Tongue (tissue), 1 donor: ENCODE measurements at regions not wholly inside any gene's neighbourhood (a gene's known extent, or its start where the extent isn't known, plus 50 kb on each side); places are given as distances from the start of the nearest gene placed in this dataset.

Source experiments
- DNase-seq: peaks from one replicate; pipeline ENCODE4 v3.0.0-alpha.2; 2015

- DNase-seq, result no peak
These were observed 220.6 kb upstream of the CPXCR1 start for GRCh38 chrX:88526385-88526784.

GRCh38 chrX:88558421-88558820 is 188.6 kb upstream of the CPXCR1 start:
- no peak for DNase-seq

GRCh38 chrX:88560673-88561330 is 186.2 kb upstream of the CPXCR1 start:
- no peak for DNase-seq

GRCh38 chrX:88584283-88584682 is 162.7 kb upstream of the CPXCR1 start:
- no peak for DNase-seq

- DNase-seq, result no peak
These were observed 160.7 kb upstream of the CPXCR1 start for GRCh38 chrX:88586317-88586716.

GRCh38 chrX:88603237-88603636 is 143.8 kb upstream of the CPXCR1 start:
- DNase-seq, result no peak

GRCh38 chrX:88604433-88605221 is 142.4 kb upstream of the CPXCR1 start:
- DNase-seq, result no peak

GRCh38 chrX:88605222-88605583 is 141.8 kb upstream of the CPXCR1 start:
- DNase-seq, result no peak

- DNase-seq, result no peak
These were observed 134.1 kb upstream of the CPXCR1 start for GRCh38 chrX:88612870-88613329.

- peak; percentile 26 for DNase-seq
These were observed 133.7 kb upstream of the CPXCR1 start for GRCh38 chrX:88613338-88613737.

GRCh38 chrX:88621278-88621677 is 125.7 kb upstream of the CPXCR1 start:
- no peak for DNase-seq

- no peak for DNase-seq
These were observed 91.6 kb upstream of the CPXCR1 start for GRCh38 chrX:88655460-88655859.

- DNase-seq, result no peak
These were observed 86.2 kb upstream of the CPXCR1 start for GRCh38 chrX:88660836-88661235.

- no peak for DNase-seq
These were observed 74.8 kb upstream of the CPXCR1 start for GRCh38 chrX:88672261-88672660.
